ENCODE measurements at regions not wholly inside any gene's neighbourhood (a gene's known extent, or its start where the extent isn't known, plus 50 kb on each side); places are given as distances from the start of the nearest gene placed in this dataset.
A peak's percentile ranks its signal among the peaks of the same experiment; 100 is the strongest.

- TF ChIP-seq, protein P1, sequence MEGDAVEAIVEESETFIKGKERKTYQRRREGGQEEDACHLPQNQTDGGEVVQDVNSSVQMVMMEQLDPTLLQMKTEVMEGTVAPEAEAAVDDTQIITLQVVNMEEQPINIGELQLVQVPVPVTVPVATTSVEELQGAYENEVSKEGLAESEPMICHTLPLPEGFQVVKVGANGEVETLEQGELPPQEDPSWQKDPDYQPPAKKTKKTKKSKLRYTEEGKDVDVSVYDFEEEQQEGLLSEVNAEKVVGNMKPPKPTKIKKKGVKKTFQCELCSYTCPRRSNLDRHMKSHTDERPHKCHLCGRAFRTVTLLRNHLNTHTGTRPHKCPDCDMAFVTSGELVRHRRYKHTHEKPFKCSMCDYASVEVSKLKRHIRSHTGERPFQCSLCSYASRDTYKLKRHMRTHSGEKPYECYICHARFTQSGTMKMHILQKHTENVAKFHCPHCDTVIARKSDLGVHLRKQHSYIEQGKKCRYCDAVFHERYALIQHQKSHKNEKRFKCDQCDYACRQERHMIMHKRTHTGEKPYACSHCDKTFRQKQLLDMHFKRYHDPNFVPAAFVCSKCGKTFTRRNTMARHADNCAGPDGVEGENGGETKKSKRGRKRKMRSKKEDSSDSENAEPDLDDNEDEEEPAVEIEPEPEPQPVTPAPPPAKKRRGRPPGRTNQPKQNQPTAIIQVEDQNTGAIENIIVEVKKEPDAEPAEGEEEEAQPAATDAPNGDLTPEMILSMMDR (IDR thresholded peaks at IDR 0.05; ENCODE audit: insufficient read depth, low read depth, low read length, missing control alignments): no peak
- H3K4me3 ChIP-seq (ENCODE audit: low read length): no peak overlapping the region
- no peak for DNase-seq (ENCODE audit: low read depth)
These were observed 464.1 kb upstream of the TRAM1L1 start for GRCh38 chr4:117549524-117549923.

DNA sequence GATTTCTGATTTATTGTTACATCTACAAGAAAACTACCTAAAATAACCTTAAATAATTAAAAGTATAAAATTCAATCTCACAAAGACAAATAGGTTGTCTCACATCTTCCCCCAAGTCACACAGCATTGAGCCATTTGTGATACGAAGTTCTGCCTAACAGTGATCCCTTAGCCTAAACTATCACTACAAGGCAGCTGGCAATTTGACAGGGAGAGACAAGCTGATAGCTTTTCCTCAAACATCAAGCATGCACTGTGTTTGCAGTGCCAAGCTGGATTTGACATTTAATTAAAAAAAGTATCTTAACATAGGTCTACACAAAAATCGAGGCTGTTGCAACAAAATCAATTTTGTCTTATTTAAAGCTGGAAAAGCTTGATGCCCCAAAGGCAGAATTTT lies 464.7 kb upstream of the TRAM1L1 start:
- TF ChIP-seq, protein P1 (IDR thresholded peaks at IDR 0.05; ENCODE audit: insufficient read depth, low read depth, low read length, missing control alignments): no peak
- DNase-seq (ENCODE audit: low read depth): no peak
- no peak overlapping the region for H3K4me3 ChIP-seq (ENCODE audit: low read length)

DNA sequence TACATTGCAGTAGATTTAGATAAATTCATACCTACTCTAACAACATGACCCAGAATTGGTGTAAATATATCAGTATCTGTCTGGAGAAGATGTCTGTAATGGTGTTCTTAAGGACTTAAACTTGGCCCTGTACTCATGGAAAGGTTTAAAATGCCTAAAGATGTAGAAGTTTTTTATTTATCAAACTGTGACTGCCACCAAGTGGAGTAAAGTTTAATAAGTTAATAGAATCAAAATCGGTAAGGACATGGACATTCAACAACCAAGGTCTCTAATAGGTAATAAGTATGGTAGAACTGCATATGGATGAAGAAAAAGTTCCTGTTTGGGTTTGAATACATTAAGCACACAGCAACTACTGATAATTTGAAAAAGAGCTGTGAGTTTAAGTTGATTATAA lies 474.0 kb upstream of the NDST3 start:
- TF ChIP-seq, protein P1 (IDR thresholded peaks at IDR 0.05; ENCODE audit: insufficient read depth, low read depth, low read length, missing control alignments): no peak
- peak; percentile 41 for DNase-seq (ENCODE audit: low read depth)
- H3K4me3 ChIP-seq (ENCODE audit: low read length): no peak overlapping the region

DNA sequence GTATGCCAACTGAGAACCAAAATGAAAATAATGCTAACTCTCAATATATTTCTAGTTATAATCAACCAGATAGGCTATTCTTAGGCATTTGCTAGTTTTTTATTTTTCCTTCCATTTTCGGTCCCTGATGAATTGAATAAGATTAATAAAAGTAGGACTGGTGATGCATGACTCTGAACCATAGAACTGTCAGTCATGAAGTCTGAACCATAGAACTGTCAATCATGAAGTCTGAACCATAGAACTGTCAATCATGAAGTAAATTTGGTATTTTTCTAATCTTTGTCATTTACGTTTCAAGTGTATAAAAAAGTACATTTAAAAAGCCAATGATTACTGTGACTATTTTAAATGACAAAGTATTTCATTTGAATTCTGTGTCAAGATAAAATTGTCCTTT lies 460.2 kb upstream of the NDST3 start:
- TF ChIP-seq, protein P1 (IDR thresholded peaks at IDR 0.05; ENCODE audit: insufficient read depth, low read depth, low read length, missing control alignments): no peak
- no peak for DNase-seq (ENCODE audit: low read depth)
- H3K4me3 ChIP-seq (ENCODE audit: low read length): no peak overlapping the region

GRCh38 chr4:117575850-117576249 lies 458.4 kb upstream of the NDST3 start:
- DNase-seq (ENCODE audit: low read depth): no peak
- H3K4me3 ChIP-seq (ENCODE audit: low read length): no peak overlapping the region
- TF ChIP-seq, protein P1 (IDR thresholded peaks at IDR 0.05; ENCODE audit: insufficient read depth, low read depth, low read length, missing control alignments): no peak

DNA sequence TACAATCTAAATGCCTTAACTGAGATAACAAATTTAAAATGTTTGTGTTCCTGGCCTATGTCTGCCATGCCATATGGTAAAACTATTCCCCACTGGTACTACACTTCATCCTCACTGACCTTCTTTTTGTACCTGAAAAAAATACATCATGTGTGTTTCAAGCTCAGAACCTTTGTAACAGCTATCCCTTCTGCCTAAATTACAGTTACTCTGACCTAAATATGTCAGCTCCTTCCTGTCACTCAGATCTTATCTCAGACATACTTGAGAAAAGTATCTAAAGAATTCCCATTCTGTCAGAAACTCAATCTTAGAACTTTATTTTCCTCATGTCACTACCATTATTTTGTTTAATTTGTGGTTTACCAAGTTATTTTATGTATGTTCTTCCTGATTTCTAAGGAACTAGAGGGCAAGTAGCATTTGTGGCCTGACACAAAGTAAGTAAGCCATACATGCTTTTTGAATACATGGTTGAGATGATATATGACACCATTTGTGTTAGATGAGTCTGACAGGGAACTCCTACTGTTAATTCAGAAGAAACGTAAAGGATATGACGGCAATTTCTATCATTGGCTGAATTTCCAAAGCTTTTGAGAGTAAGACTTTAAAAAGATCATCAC lies 456.5 kb upstream of the NDST3 start:
- DNase-seq (ENCODE audit: low read depth): no peak
- no peak overlapping the region for H3K4me3 ChIP-seq (ENCODE audit: low read length)
- TF ChIP-seq, protein P1 (IDR thresholded peaks at IDR 0.05; ENCODE audit: insufficient read depth, low read depth, low read length, missing control alignments): no peak

- TF ChIP-seq, protein P1 (IDR thresholded peaks at IDR 0.05; ENCODE audit: insufficient read depth, low read depth, low read length, missing control alignments): no peak
- no peak overlapping the region for H3K4me3 ChIP-seq (ENCODE audit: low read length)
- no peak for DNase-seq (ENCODE audit: low read depth)
These were observed 445.5 kb upstream of the NDST3 start for GRCh38 chr4:117588771-117589170.

All from epithelial cell of esophagus (primary cell).